Stimulated activated naive CD8-positive, alpha-beta T cell treated with anti-CD3 and anti-CD28 coated beads, Interleukin-15, amount 100 ng/mL, for 72 hours (primary cell): ENCODE measurements at regions not wholly inside any gene's neighbourhood (a gene's known extent, or its start where the extent isn't known, plus 50 kb on each side); places are given as distances from the start of the nearest gene placed in this dataset.

Experiments
- ATAC-seq: fragments of 150-1000 bp; cut with Tn5 transposase; 2 replicates; pipeline ENCODE4 v1.10.0; 2021; ENCODE audit warnings: mild to moderate bottlenecking, moderate library complexity
- DNase-seq, 2 donors: peaks; one replicate each; pipeline ENCODE4 v3.0.0; 2021 to 2022
- H3K27ac Mint-ChIP-seq, 2 donors: one replicate each; pipeline ENCODE4 v1.8.0; 2022; ENCODE audit warnings: mild to moderate bottlenecking in 2 of 2, mixed read lengths in 2 of 2, moderate library complexity in 2 of 2
- H3K27me3 Mint-ChIP-seq: one replicate; pipeline ENCODE4 v1.8.0; 2022; ENCODE audit warnings: mixed read lengths
- H3K4me1 Mint-ChIP-seq: one replicate; pipeline ENCODE4 v1.8.0; 2022; ENCODE audit warnings: mild to moderate bottlenecking, mixed read lengths
- H3K4me3 Mint-ChIP-seq, 2 donors: one replicate each; pipeline ENCODE4 v1.8.0; 2022; ENCODE audit warnings: mild to moderate bottlenecking in 2 of 2, mixed read lengths in 2 of 2, moderate library complexity in 1 of 2
- H3K9me3 Mint-ChIP-seq, 2 donors: one replicate each; pipeline ENCODE4 v1.8.0; 2022; ENCODE audit warnings: mixed read lengths in 2 of 2

DNA sequence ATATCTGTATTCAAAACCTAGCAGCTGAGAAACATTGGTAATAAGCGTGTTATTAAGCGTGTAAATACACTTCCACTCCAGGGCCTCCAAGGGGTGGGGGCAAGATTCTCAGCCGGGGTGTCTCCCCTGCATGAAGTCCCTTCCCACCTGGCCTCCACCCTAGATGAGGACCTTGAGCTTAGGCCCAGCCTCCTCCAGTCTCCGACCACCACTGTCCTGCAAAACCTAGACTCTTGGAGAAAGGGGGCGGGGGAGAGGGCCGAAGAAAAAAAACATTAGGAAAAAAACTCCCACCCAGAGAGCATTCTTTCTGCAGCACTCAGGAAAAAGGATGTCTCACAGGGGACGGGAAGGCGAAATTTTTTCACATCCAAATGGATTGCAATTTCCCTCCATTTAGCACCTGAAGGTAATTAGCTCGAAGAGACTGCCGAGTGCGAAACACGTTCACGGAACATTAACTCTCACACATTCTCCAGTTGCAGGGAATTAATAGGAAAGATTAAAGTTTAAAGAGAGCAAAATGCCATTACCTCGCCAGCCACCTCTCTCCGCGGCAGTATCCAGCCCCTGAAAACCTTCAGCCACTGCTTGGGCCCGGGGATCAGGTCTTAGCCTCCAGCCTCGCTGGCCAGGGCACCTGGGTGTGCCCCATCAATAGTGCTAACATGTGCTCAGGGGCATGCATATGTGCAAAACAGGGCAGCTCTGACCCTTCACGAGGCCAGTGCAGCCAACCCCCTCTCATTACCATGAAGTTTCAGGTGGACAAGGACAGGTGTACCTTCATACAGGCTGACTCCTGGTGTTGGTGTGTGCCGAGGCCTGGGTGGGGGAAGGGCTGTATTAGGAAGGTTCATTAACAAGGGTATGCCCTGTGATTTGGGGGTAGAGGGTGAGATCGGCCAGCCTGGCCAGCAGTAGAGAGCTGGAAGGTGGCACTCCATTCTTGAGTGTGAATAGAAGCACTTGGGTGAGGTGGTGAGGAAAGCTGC lies 77.2 kb downstream of the HIF1AN start:
- ATAC-seq (no peak), DNase-seq (no peak)
- H3K4me3 Mint-ChIP-seq: no peak overlapping the region
- H3K27ac Mint-ChIP-seq: no peak overlapping the region
- H3K27me3 Mint-ChIP-seq: peaks cover 80% of the 10 kb centered on the region
- H3K9me3 Mint-ChIP-seq: no peaks in the 10 kb centered on the region
- H3K4me1 Mint-ChIP-seq: no peaks in the 10 kb centered on the region

DNA sequence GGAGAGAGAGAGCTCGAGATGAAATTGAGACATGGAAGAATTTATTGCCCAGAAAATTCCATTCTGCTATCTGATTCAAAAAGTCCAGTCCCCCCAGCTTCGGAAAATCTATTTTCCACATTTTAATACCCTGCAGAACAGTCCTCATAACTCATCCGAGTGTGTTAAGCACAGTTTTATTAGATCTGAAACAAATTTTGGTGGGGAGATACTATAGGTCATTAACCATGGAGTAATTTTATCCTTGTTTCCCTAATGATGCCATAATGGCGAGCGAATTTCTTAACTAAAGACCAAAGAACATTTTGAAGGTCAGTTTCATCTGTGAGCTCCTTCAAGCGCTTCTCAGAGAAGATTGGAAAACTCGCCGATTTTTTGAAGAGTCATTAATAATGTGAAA lies 78.1 kb downstream of the HIF1AN start:
- DNase-seq (no peak), ATAC-seq (no peak)
- Mint-ChIP-seq H3K27me3 (peaks cover 79% of the 10 kb centered on the region), H3K4me3 (no peak overlapping the region), H3K9me3 (no peaks in the 10 kb centered on the region), H3K4me1 (no peaks in the 10 kb centered on the region), H3K27ac (no peak overlapping the region)

DNA sequence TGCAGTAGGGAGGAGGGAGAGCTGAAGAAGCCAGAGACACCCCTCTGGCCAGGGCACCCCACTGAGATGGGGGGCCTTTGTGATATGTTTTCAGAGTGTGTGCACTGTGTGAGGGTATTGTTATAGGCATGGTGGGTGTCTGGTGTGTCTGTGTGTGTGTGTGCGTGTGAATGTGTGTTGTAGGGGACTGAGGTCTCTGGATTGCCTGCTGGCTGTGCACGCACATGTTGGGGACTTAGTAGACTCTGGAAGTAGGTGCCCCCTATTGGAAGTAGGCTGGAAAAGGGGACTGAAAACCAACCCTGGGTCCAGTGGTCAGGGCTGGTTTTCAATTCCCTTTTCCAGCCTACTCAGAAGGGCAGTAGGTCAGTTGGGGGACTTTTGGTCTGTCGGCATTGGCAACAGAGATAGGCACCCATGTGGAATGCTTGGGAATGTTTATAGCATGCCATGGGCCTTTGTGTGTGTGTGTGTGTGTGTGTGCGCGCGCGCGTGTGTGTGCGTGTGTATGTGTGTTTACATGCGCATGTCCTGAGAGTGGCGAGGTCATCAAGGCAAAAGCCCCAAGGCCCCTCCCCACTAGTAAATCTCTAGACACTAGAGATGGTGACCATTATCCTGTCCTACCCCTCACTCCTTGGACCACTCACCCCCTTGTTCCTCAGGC lies 78.8 kb downstream of the HIF1AN start:
- DNase-seq: no peak
- ATAC-seq: no peak
- H3K4me1 Mint-ChIP-seq: no peaks in the 10 kb centered on the region
- no peak overlapping the region for H3K27ac Mint-ChIP-seq
- peaks cover 86% of the 10 kb centered on the region for H3K27me3 Mint-ChIP-seq
- H3K4me3 Mint-ChIP-seq: no peak overlapping the region
- no peaks in the 10 kb centered on the region for H3K9me3 Mint-ChIP-seq

DNA sequence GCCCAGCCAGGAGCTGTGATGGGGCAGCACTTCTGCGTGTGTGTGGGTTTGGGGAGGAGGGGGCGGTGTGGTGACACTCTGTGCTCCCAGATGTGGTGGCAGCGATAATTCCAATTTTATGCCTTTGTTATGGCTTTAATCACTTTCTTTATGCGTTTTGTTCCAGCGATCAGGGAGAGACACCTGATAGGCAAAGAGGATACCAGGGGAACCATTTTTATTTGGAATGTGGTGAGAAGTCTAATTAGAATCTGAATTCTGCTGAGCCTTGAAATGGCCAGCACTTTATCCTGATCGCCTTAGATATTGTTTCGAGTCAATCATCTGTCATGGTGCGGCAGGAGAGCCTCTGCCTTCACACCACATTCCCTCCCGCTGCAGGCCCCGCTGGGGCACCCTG lies 79.5 kb downstream of the HIF1AN start:
- no peak overlapping the region for H3K4me3 Mint-ChIP-seq
- ATAC-seq: no peak
- H3K4me1 Mint-ChIP-seq: no peaks in the 10 kb centered on the region
- no peak for DNase-seq
- H3K27ac Mint-ChIP-seq: no peak overlapping the region
- H3K27me3 Mint-ChIP-seq: peaks cover 88% of the 10 kb centered on the region
- H3K9me3 Mint-ChIP-seq: no peaks in the 10 kb centered on the region

DNA sequence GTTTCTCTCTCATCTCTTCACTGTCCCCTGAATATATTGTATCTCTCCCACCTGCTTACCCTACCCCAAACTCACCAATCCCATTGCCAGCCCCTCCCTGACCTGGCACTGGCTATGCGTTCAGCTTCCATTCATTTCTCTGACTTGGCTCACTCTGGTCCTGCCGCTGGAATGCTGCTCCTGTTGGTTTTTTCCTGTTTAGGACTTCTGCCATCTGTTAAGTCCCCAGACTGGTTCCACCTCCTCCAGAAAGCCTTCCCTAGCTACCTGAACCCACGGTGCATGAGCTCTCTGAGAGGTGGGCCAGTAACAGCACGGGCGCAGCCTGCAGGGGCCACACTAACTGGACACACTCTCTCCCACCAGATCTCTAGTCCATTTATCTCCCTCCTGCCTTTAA lies 80.2 kb downstream of the HIF1AN start:
- H3K4me1 Mint-ChIP-seq: no peaks in the 10 kb centered on the region

DNA sequence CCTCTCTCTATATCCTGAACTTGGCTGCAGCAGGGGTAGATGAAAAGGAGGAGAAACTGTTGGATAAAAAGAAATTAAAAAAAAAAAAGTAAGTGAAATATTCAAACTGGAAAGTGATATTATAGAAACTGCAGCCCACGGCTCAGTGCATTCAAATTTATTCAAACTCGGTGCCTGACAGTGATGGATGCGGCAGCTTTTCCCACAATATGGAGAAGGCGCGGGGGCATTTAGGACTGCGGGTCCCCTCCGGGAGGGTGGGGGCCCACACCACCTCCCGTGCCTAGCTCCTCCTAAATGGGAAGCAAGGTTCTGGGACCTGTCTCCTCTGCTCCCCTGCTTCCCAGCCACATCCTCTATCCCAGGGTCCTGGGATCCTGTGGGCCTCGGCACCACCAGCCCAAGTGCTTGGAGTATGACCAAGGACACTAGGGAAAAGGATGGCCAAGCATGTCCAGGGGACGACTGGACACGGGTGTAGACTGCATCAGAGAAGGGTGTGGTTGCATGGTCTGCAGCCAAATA lies 82.4 kb downstream of the HIF1AN start:
- no peak for ATAC-seq
- Mint-ChIP-seq H3K4me3 (no peak overlapping the region), H3K27me3 (peaks cover 83% of the 10 kb centered on the region), H3K9me3 (no peaks in the 10 kb centered on the region), H3K4me1 (no peaks in the 10 kb centered on the region), H3K27ac (no peak overlapping the region)
- no peak for DNase-seq

More for the DNA sequence above, 80.2 kb downstream of the HIF1AN start:
- no peak for ATAC-seq
- no peak overlapping the region for H3K4me3 Mint-ChIP-seq
- no peak for DNase-seq
- no peaks in the 10 kb centered on the region for H3K9me3 Mint-ChIP-seq
- peaks cover 88% of the 10 kb centered on the region for H3K27me3 Mint-ChIP-seq
- peak overlapping the region in 1 of 2 donors; percentile 63 for H3K27ac Mint-ChIP-seq

DNA sequence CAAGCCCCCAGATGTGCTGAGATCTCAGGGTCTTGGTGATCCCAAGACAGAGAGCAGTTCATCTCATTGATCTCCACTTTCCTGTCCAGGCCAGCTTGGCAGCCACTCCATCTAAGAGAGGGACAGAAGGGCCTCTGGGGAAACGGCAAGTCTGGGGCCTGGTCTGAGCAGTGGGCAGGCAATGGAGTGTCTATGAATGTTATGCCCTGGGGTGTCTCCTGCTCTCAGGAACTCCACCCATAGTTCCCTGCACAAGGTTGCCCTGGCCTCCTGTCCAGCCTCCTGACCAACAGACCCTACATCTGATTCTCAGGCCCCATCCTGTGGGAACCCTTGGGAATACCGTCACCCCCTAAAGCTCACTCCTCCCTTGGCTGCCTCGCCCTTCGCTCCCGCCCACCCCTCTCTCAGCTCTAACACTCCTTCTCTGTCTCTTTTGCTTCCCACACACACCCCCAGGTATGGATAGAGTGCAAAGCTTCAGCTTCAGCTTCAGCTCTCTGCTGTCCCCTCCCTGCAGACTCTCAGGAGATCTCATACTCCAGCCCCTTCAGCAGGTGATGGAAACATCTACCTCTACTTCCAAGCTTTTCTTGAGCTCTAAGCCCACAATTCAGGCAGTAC lies 83.0 kb downstream of the HIF1AN start:
- DNase-seq (no peak), ATAC-seq (no peak)
- H3K9me3 Mint-ChIP-seq: no peaks in the 10 kb centered on the region
- H3K4me1 Mint-ChIP-seq: no peaks in the 10 kb centered on the region
- H3K4me3 Mint-ChIP-seq: no peak overlapping the region
- H3K27me3 Mint-ChIP-seq: peaks cover 83% of the 10 kb centered on the region
- no peak overlapping the region for H3K27ac Mint-ChIP-seq

DNA sequence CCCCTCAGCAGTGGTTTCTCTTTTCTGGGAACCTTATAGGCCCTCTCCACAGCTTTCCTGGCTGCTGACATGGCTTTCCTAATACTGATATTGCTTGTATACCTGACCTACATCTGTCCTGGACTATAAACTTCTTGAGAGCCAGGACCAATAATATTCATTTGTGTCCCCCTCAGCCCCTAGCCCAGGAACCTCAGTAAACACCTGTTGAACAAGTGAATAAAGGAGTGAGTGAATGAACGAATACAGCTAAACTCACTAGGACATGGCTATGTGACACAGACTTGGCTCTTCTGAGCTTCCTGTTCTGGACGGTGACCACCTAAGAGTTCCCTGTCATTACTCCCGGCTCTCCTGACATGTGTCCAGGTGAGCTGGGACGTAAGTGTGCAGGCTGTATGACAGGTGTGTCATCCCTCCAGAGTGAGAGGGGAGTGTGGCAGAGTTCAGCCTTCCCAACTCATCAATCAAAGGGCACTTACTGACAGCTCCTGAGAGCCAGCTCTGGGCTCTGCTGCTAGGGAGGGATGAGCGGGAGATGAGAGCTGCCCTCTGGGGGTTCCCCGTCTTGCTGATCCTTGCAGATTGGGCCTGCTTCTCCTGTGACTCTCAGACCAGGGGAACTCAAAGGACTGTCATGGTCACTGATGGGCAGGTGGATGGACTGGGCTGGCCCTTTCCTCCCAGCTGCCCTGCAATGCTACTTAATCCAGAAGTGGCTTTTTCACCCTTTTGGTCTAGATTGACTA lies 84.5 kb downstream of the HIF1AN start:
- H3K27me3 Mint-ChIP-seq: peaks cover 86% of the 10 kb centered on the region
- H3K4me1 Mint-ChIP-seq: no peaks in the 10 kb centered on the region
- H3K9me3 Mint-ChIP-seq: no peaks in the 10 kb centered on the region
- H3K27ac Mint-ChIP-seq: no peak overlapping the region
- ATAC-seq: no peak
- H3K4me3 Mint-ChIP-seq: no peak overlapping the region
- no peak for DNase-seq

DNA sequence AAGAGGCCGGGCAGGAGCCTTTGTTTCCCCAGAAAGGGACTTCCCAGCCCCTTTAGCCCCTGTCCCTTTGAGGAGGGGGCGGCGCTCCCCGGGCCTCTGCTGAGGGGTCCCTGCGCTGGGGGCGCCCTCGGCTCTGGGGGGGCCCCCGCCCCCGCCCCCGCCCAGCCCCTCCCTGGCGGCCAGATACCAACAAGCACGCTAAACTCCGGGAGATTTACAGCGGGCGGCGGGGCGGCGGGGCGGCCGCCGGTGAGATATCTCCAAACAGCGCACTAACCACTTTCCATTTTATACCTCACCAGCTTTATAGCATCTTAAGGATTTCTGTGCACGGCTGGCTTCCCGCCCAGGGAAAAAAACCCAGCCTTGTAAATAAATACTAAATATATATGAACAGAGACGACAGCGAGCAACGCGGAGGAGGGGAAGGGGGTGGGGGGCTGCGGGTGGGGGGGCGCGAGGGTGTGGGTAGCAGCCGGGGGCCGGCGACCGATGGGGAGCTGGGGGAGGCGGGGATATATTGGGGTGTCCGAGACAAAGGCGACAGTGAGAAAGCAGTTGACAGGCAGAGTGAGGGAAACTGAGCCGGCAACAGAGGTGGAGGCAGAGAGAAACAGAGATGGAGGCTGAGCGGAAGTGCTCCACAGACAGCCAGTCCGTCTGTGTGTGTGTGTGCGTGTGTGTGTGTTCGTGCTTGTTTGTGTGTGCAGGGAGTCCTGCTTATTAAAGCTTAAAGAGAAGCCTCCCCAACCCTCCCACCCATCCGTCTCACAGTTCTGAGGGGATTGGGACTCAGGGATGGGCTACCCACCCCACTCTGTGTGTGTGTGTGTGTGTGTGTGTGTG lies 85.8 kb downstream of the HIF1AN start:
- ATAC-seq (peak; percentile 59), DNase-seq (peak; percentile 17 to 44)
- H3K4me3 Mint-ChIP-seq: peak overlapping the region; percentile 64
- H3K27ac Mint-ChIP-seq: no peak overlapping the region
- H3K4me1 Mint-ChIP-seq: no peaks in the 10 kb centered on the region
- H3K27me3 Mint-ChIP-seq: peaks cover 85% of the 10 kb centered on the region
- no peaks in the 10 kb centered on the region for H3K9me3 Mint-ChIP-seq

DNA sequence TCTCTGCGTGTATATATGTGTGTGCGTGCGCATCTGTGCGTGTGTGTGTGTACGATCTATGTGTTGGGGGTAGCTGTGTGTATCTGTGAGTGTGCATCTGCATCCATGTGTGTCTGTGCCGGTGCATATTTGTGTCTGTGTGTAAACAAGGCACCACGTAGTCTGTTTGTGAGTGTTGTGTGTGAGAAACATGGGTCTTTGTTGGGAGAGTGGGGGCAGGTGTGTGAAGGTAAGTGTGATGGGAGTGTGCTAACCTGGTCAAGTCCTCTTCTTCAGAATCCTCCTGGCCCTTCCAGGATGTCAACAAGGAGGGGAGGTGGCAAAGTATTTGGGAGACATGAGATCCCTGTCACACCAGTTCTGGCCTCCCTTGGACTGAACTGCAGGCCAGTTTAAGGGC lies 87.2 kb downstream of the HIF1AN start:
- H3K9me3 Mint-ChIP-seq: no peaks in the 10 kb centered on the region
- peaks cover 84% of the 10 kb centered on the region for H3K27me3 Mint-ChIP-seq
- H3K4me1 Mint-ChIP-seq: no peaks in the 10 kb centered on the region
- ATAC-seq (no peak), DNase-seq (no peak)
- H3K27ac Mint-ChIP-seq: no peak overlapping the region
- H3K4me3 Mint-ChIP-seq: no peak overlapping the region

DNA sequence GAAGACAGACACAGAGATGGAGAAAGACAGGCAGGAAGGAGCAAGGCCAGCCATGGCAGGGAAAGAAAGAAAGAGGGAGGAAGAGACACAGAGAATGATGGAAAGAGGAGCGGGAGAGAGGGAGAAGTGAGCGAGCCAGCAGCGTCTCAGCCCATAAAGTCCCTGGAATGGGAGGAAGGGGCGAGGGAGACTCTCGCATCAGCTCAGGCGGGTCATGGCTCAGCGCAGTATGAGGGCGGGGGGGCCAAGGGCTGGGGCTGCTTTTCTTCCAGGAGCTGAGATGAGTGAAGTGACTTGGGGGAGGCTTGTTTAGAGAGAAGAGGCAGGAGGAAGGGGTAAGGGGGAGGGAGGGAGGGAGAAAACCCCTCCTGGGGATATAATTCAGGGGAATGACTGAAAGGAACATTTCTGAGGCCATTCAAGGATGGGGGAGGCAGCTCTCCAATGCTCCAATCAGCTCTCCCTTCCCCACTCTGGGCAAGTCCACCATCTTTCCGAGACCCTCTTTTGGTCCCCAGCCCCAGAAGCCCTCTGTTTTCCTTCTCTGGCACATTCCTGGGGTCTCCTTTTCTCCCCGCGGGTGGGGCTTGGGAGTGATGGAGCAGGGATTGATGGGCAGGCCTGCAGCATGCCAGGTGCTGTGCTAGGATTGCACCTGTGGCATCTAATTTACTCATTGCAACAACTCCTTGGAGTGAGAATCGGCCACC lies 87.9 kb downstream of the HIF1AN start:
- DNase-seq (no peak), ATAC-seq (no peak)
- Mint-ChIP-seq H3K27ac (no peak overlapping the region), H3K27me3 (peaks cover 88% of the 10 kb centered on the region), H3K4me3 (no peak overlapping the region), H3K9me3 (no peaks in the 10 kb centered on the region), H3K4me1 (no peaks in the 10 kb centered on the region)

DNA sequence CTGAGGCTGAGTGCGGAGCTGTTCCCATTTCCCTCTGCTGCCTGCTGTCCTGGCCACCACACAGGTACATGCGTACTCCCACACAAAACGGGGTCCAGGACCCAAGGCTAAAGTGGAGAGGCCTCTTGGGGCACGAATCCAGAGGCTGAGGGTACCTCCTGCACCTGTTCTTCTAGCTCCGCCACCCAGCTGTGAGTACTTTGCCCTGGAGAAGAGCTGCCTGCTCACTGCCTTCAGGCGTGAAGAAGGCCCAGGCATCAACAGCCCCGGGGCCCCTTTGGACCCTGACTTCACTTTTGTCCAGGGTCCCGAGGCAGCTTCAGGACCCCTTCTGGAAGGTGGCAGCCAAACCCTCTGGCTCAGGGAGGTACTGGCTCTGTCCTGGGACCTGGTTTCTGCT lies 88.6 kb downstream of the HIF1AN start:
- H3K27me3 Mint-ChIP-seq: peaks cover 88% of the 10 kb centered on the region

DNA sequence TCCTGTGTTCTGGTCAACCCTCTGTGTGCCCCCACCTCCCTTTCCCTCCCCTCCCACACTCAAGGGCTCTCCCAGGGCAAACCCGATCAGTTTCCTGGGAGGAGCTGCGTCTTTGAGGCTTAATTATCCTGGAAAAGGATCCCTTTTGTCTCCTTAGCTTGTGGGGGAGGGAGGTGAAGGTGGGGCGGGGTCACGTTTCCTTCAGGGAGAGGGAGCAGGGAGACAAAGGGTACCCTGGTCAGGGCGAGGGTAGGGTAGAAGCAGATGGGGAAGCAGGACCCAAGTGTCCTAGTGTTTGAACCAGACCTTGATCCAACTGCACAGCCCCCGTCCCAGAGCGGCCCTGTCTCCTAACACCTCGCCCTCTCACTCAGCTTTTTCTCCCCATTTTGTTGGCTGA lies 90.1 kb downstream of the HIF1AN start:
- peaks cover 72% of the 10 kb centered on the region for H3K27me3 Mint-ChIP-seq
- ATAC-seq (no peak), DNase-seq (no peak)
- H3K4me3 Mint-ChIP-seq: no peak overlapping the region
- no peaks in the 10 kb centered on the region for H3K9me3 Mint-ChIP-seq
- H3K27ac Mint-ChIP-seq: no peak overlapping the region
- H3K4me1 Mint-ChIP-seq: no peaks in the 10 kb centered on the region

More for the DNA sequence above, 88.6 kb downstream of the HIF1AN start:
- no peak for DNase-seq
- Mint-ChIP-seq H3K27ac (no peak overlapping the region), H3K4me3 (no peak overlapping the region), H3K9me3 (no peaks in the 10 kb centered on the region), H3K4me1 (no peaks in the 10 kb centered on the region)
- ATAC-seq: no peak

DNA sequence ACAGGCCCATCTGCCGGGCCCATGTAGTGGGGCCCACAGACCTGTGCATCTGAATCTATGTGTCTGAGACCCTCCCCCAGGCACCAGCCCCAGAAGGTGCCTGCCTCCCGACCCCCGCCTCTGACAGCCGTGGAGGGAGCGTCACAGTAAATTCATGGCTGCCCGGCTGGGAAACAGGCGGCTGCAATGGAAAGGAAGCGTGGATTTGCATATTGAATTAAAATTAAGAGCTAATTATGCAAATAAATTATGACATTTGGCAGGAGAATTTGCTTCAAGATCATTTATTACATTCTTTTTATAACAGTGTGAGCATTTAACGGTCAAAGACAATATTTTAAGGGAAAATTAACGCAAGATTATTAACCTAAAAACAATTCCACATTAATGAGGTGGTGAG lies 92.3 kb downstream of the HIF1AN start:
- no peak for ATAC-seq
- Mint-ChIP-seq H3K9me3 (no peaks in the 10 kb centered on the region), H3K4me3 (no peak overlapping the region), H3K27ac (no peak overlapping the region), H3K27me3 (peaks cover 64% of the 10 kb centered on the region), H3K4me1 (no peaks in the 10 kb centered on the region)
- no peak for DNase-seq
